ENCODE measurements at regions not wholly inside any gene's neighbourhood (a gene's known extent, or its start where the extent isn't known, plus 50 kb on each side); places are given as distances from the start of the nearest gene placed in this dataset.

DNA sequence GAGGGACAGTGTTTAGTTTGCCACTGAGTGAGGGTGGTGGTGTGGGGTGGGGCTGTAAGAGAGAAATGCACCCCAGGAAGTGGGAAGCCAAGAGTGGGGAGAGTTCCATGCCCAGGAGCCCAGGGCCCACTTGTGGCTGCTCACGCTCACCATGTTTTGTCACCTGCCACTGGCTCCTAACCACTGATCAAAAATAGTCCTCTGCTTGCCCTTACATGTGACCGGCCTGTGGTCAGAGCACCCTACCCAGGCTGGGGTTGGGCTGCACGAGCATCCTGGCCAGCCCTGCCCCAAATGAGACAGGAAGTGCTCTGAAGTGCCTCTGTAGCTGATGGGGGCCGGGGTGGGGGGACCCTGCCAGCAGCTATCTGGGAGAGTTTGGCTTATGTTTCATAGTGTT, 216.3 kb downstream of the RPLP1 start:
- intact Hi-C loops (cut with micrococcal nuclease; ENCODE audit: unreplicated experiment): no loop called here
- CTCF ChIA-PET: no interaction called here

DNA sequence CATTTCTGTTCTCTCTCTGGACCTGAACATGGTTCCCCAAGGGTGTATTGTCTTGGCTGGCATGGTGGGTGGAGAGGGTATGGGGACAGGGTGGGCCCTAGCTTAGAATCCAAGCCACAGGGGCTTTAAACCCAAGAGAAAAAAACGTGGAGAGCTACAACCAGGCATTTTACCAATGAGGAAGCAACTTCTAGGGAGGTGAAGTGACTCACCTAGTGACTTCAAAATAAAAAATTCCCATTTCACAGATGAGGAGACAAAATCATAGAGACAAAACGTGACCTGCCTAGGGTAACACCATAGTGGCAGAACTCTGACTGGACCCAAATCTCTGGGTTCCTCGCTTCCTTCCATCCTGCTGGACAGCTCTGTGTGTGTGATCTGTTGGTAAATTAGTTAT, 216.8 kb downstream of the RPLP1 start:
- intact Hi-C loops (cut with micrococcal nuclease; ENCODE audit: unreplicated experiment): no loop called here
- H3K4me1 Mint-ChIP-seq (ENCODE audit: low read depth, unreplicated experiment): no peaks in the 10 kb centered on the region
- no peaks in the 10 kb centered on the region for H3K36me3 Mint-ChIP-seq (ENCODE audit: insufficient read depth, unreplicated experiment)
- no TSS peak for BruUV-seq (replicated peaks)
- no peak overlapping the region for H3K4me3 Mint-ChIP-seq (ENCODE audit: low read depth, unreplicated experiment)
- no peak for TF ChIP-seq CTCF (IDR thresholded peaks at IDR 0.05; ENCODE audit: unreplicated experiment)
- H3K27ac Mint-ChIP-seq (ENCODE audit: unreplicated experiment): no peak overlapping the region
- peaks cover 49% of the 10 kb centered on the region for H3K27me3 Mint-ChIP-seq (ENCODE audit: unreplicated experiment)
- CTCF ChIA-PET: interaction anchor here (0.8 to 1.0 kb wide), 2 partner anchors 52 to 744 kb away, joined by 3 read pairs; no protein-coding TSS in a partner anchor
- no peaks in the 10 kb centered on the region for H3K9me3 Mint-ChIP-seq (ENCODE audit: low read depth, unreplicated experiment)
- DNase-seq: no peak

More for the DNA sequence above, 216.3 kb downstream of the RPLP1 start:
- no peak for DNase-seq
- Mint-ChIP-seq H3K27ac (ENCODE audit: unreplicated experiment) (no peak overlapping the region), H3K27me3 (ENCODE audit: unreplicated experiment) (peaks cover 45% of the 10 kb centered on the region), H3K36me3 (ENCODE audit: insufficient read depth, unreplicated experiment) (no peaks in the 10 kb centered on the region), H3K4me1 (ENCODE audit: low read depth, unreplicated experiment) (no peaks in the 10 kb centered on the region), H3K9me3 (ENCODE audit: low read depth, unreplicated experiment) (no peaks in the 10 kb centered on the region), H3K4me3 (ENCODE audit: low read depth, unreplicated experiment) (no peak overlapping the region)
- no peak for TF ChIP-seq CTCF (IDR thresholded peaks at IDR 0.05; ENCODE audit: unreplicated experiment)
- no TSS peak for BruUV-seq (replicated peaks)

- CTCF ChIA-PET: no interaction called here
- no peak overlapping the region for H3K27ac Mint-ChIP-seq (ENCODE audit: unreplicated experiment)
- no peaks in the 10 kb centered on the region for H3K9me3 Mint-ChIP-seq (ENCODE audit: low read depth, unreplicated experiment)
- no peaks in the 10 kb centered on the region for H3K4me1 Mint-ChIP-seq (ENCODE audit: low read depth, unreplicated experiment)
- H3K27me3 Mint-ChIP-seq (ENCODE audit: unreplicated experiment): peaks cover 84% of the 10 kb centered on the region
- BruUV-seq (replicated peaks): no TSS peak
- no peak for DNase-seq
- no peak for TF ChIP-seq CTCF (IDR thresholded peaks at IDR 0.05; ENCODE audit: unreplicated experiment)
- H3K36me3 Mint-ChIP-seq (ENCODE audit: insufficient read depth, unreplicated experiment): no peaks in the 10 kb centered on the region
- intact Hi-C loops (cut with micrococcal nuclease; ENCODE audit: unreplicated experiment): no loop called here
- no peak overlapping the region for H3K4me3 Mint-ChIP-seq (ENCODE audit: low read depth, unreplicated experiment)
These were observed 220.8 kb downstream of the RPLP1 start for GRCh38 chr15:69673291-69673881.

- Mint-ChIP-seq H3K36me3 (ENCODE audit: insufficient read depth, unreplicated experiment) (no peaks in the 10 kb centered on the region), H3K9me3 (ENCODE audit: low read depth, unreplicated experiment) (no peaks in the 10 kb centered on the region), H3K27me3 (ENCODE audit: unreplicated experiment) (peaks cover 98% of the 10 kb centered on the region), H3K4me3 (ENCODE audit: low read depth, unreplicated experiment) (no peak overlapping the region), H3K4me1 (ENCODE audit: low read depth, unreplicated experiment) (no peaks in the 10 kb centered on the region), H3K27ac (ENCODE audit: unreplicated experiment) (no peak overlapping the region)
- no peak for DNase-seq
- intact Hi-C loops (cut with micrococcal nuclease; ENCODE audit: unreplicated experiment): no loop called here
- no peak for TF ChIP-seq CTCF (IDR thresholded peaks at IDR 0.05; ENCODE audit: unreplicated experiment)
- CTCF ChIA-PET: no interaction called here
- BruUV-seq (replicated peaks): no TSS peak
These were observed 223.1 kb downstream of the RPLP1 start for GRCh38 chr15:69675731-69676130.

All from Calu3 (cell line).